Suprapubic skin (tissue), 3 donors: ENCODE measurements at regions not wholly inside any gene's neighbourhood (a gene's known extent, or its start where the extent isn't known, plus 50 kb on each side); places are given as distances from the start of the nearest gene placed in this dataset.

ENCODE experiments used
- CTCF ChIP-seq, 2 donors: fragments of 200-600 bp in 1 of 2; fragments of 450-650 bp in 1 of 2; sonication (generic) in 1 of 2; IDR thresholded peaks; one replicate each; pipeline ENCODE4 v1.5.1; 2016 to 2019; ENCODE audit warnings: antibody characterized with exemption in 2 of 2, mild to moderate bottlenecking in 1 of 2, moderate library complexity in 1 of 2
- POLR2AphosphoS5 ChIP-seq, 3 donors: sonication (generic); formaldehyde crosslinking; IDR thresholded peaks; one replicate each; pipeline ENCODE4 v1.6.1; 2017; ENCODE audit warnings: antibody characterized with exemption in 3 of 3

GRCh38 chr2:67471681-67472080 is 74.5 kb downstream of the ETAA1 start:
- no peak for TF ChIP-seq POLR2AphosphoS5 (IDR thresholded peaks at IDR 0.05)
- TF ChIP-seq CTCF (IDR thresholded peaks at IDR 0.05), result no peak
